DMS79 (cell line): ENCODE measurements at regions not wholly inside any gene's neighbourhood (a gene's known extent, or its start where the extent isn't known, plus 50 kb on each side); places are given as distances from the start of the nearest gene placed in this dataset.
"Not testable (repeated sequence)": the region's sequence is repeated elsewhere in the genome, so short reads cannot be mapped to it uniquely, and the experiment has no call there.

Source experiments
- DNase-seq: peaks from one replicate; lab custom pipeline; 2025; lab: John Stamatoyannopoulos, UW

GRCh38 chr5:82952326-82952725 is 124.9 kb downstream of the TMEM167A start:
- no peak for DNase-seq

GRCh38 chr5:82944267-82944666 is 132.9 kb downstream of the TMEM167A start:
- DNase-seq, result not testable (repeated sequence)

- DNase-seq, result no peak
Measured at GRCh38 chr5:82942083-82942881, 134.9 kb downstream of the TMEM167A start.

- no peak for DNase-seq
Measured at GRCh38 chr5:82938901-82939725, 138.1 kb downstream of the TMEM167A start.

GRCh38 chr5:82932473-82933220 is 144.5 kb downstream of the TMEM167A start:
- not testable (repeated sequence) for DNase-seq

- DNase-seq, result no peak
Measured at GRCh38 chr5:82931110-82931509, 146.1 kb downstream of the TMEM167A start.

GRCh38 chr5:82925061-82925411 is 152.2 kb downstream of the TMEM167A start:
- DNase-seq, result no peak

- DNase-seq, result no peak
Measured at GRCh38 chr5:82924226-82925060, 152.8 kb downstream of the TMEM167A start.

GRCh38 chr5:82922086-82922734 is 155.0 kb downstream of the TMEM167A start:
- no peak for DNase-seq

GRCh38 chr5:82918311-82919031 is 158.7 kb downstream of the TMEM167A start:
- no peak for DNase-seq

GRCh38 chr5:82917584-82917983 is 159.6 kb downstream of the TMEM167A start:
- DNase-seq, result no peak

GRCh38 chr5:82913971-82914370 is 163.2 kb downstream of the TMEM167A start:
- no peak for DNase-seq

GRCh38 chr5:82912462-82912861 is 164.7 kb downstream of the TMEM167A start:
- DNase-seq, result no peak

GRCh38 chr5:82911910-82912309 is 165.3 kb downstream of the TMEM167A start:
- DNase-seq, result no peak

- no peak for DNase-seq
Measured at GRCh38 chr5:82910905-82911304, 166.3 kb downstream of the TMEM167A start.

GRCh38 chr5:82910491-82910890 is 166.7 kb downstream of the TMEM167A start:
- DNase-seq, result no peak

- DNase-seq, result no peak
Measured at GRCh38 chr5:82909771-82910170, 167.4 kb downstream of the TMEM167A start.

GRCh38 chr5:82905986-82906385 is 171.2 kb downstream of the TMEM167A start:
- DNase-seq, result no peak

GRCh38 chr5:82901281-82901888 is 175.8 kb downstream of the TMEM167A start:
- DNase-seq, result no peak

GRCh38 chr5:82894716-82895115 is 182.5 kb downstream of the TMEM167A start:
- DNase-seq, result no peak
